AG09309 (cell line): ENCODE measurements at regions not wholly inside any gene's neighbourhood (a gene's known extent, or its start where the extent isn't known, plus 50 kb on each side); places are given as distances from the start of the nearest gene placed in this dataset.

Source experiments
- DNase-seq: peaks from one replicate; pipeline ENCODE4 v3.0.0-alpha.2; 2010; ENCODE audit warnings: low read depth
- H3K4me3 ChIP-seq: 2 replicates; pipeline ENCODE4 v1.5.1; 2011; ENCODE audit warnings: mild to moderate bottlenecking, low read depth, low read length, moderate library complexity; ENCODE audit not compliant: control insufficient read depth
- CTCF ChIP-seq: IDR thresholded peaks from 2 replicates; pipeline ENCODE4 v1.5.1; 2011; ENCODE audit warnings: mild to moderate bottlenecking, low read depth, low read length, inconsistent platforms; ENCODE audit not compliant: insufficient read depth, control insufficient read depth; ENCODE audit errors: missing control alignments

- no peak overlapping the region for H3K4me3 ChIP-seq
- TF ChIP-seq CTCF, result peak; percentile 37
- no peak for DNase-seq
These were observed 357.3 kb downstream of the ZEB2 start for GRCh38 chr2:144162652-144163051.

DNA sequence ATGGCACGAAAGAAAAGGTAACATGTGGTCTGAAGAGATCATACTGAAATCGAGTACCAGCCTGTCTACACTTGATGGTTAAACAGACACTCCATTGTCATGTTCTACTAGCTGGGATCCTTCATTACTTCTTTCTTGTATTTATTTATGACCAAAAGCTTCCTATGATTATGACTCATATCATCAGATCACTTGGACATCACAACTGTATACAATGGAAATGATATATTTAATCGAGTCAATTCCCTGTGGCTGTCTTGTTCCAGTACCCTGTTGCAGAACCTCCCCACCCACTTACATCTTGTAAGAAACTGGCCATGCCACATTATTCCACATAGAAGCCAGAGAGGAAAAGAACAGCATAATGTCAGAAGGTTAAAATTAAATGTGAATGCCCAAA lies 358.9 kb downstream of the ZEB2 start:
- no peak for TF ChIP-seq CTCF
- H3K4me3 ChIP-seq, result no peak overlapping the region

GRCh38 chr2:144159240-144159639 lies 360.7 kb downstream of the ZEB2 start:
- no peak overlapping the region for H3K4me3 ChIP-seq
- TF ChIP-seq CTCF, result no peak
- DNase-seq, result no peak

More for the DNA sequence above, 358.9 kb downstream of the ZEB2 start:
- DNase-seq, result no peak

- H3K4me3 ChIP-seq, result no peak overlapping the region
- no peak for TF ChIP-seq CTCF
These were observed 361.8 kb downstream of the ZEB2 start for GRCh38 chr2:144158096-144158495.

DNA sequence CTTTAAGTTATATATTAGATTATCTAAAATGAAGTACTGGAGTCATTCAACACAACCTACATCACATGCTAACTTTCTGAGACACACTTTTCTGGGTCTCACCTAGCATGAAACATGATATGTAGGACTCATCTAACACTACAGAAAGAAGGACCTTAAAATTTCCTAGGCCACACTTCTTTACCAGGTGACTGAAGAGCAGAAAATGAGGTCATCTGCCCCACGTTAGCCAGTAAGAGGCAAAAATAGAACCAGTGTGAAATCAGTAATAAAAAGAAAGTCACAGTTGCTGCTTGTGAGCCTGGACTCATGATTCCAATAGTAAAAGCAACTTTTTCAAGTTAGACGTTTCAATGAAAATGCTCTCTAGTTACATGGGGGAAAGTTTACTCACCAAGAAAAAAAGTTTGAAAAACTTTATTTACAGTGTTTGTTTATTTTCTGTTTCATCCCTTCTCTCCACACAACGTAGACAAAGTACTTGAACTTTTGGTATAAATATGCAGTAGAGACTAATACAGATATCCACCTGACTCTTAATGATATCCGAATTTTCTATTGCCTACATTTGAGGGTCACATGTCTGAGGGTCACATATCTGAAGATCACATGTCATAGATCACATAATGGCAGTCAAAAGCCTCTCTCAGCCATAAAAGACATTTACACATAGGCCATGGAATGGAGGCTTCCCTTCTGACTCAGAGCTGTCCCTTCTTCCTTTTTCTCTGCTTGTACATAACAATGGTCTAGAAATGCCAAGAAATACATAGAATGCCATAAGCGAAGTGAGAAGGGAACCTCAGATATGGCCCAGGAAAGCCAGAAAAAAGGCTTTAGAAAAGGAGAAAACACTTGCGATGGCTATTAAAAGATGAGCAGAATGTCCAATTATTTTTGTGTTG lies 362.9 kb downstream of the ZEB2 start:
- H3K4me3 ChIP-seq, result no peak overlapping the region
- TF ChIP-seq CTCF, result no peak
- DNase-seq, result no peak

More at GRCh38 chr2:144158096-144158495, 361.8 kb downstream of the ZEB2 start:
- DNase-seq, result no peak

GRCh38 chr2:144154205-144154604 lies 365.7 kb downstream of the ZEB2 start:
- no peak for DNase-seq
- H3K4me3 ChIP-seq, result no peak overlapping the region
- no peak for TF ChIP-seq CTCF
